ENCODE measurements at regions not wholly inside any gene's neighbourhood (a gene's known extent, or its start where the extent isn't known, plus 50 kb on each side); places are given as distances from the start of the nearest gene placed in this dataset.

DNA sequence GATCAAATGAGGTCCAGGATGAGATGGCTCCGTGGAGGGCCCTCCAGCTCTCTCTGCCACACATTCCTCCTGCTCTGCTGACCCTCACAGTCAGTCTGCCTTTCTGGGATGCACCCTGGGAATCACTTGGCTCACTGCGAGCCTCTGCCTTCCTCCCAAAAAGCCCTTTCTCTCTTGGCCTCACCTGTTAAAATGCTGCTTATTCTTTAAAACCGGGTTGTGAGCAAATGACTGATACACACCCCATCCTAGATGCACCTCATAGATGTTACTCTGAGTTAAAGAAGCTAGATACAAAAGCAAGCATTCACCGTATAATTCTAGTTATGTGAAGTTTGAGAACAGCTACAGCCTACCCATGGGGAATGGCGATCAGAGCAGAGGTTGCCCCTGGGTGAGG is 167.7 kb upstream of the MYCN start:
- no peak overlapping the region for H3K4me3 Mint-ChIP-seq
- H3K36me3 Mint-ChIP-seq = no peaks in the 10 kb centered on the region
- no peaks in the 10 kb centered on the region for H3K27me3 Mint-ChIP-seq
- DNase-seq (ENCODE audit: extremely low spot score, unreplicated experiment) = no peak
- TF ChIP-seq, protein P1, sequence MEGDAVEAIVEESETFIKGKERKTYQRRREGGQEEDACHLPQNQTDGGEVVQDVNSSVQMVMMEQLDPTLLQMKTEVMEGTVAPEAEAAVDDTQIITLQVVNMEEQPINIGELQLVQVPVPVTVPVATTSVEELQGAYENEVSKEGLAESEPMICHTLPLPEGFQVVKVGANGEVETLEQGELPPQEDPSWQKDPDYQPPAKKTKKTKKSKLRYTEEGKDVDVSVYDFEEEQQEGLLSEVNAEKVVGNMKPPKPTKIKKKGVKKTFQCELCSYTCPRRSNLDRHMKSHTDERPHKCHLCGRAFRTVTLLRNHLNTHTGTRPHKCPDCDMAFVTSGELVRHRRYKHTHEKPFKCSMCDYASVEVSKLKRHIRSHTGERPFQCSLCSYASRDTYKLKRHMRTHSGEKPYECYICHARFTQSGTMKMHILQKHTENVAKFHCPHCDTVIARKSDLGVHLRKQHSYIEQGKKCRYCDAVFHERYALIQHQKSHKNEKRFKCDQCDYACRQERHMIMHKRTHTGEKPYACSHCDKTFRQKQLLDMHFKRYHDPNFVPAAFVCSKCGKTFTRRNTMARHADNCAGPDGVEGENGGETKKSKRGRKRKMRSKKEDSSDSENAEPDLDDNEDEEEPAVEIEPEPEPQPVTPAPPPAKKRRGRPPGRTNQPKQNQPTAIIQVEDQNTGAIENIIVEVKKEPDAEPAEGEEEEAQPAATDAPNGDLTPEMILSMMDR (conservative IDR thresholded peaks at IDR 0.05) = no peak
- H3K4me1 Mint-ChIP-seq (ENCODE audit: unreplicated experiment) = peaks cover 24% of the 10 kb centered on the region
- H3K27ac Mint-ChIP-seq = no peak overlapping the region
- no peaks in the 10 kb centered on the region for H3K9me3 Mint-ChIP-seq

DNA sequence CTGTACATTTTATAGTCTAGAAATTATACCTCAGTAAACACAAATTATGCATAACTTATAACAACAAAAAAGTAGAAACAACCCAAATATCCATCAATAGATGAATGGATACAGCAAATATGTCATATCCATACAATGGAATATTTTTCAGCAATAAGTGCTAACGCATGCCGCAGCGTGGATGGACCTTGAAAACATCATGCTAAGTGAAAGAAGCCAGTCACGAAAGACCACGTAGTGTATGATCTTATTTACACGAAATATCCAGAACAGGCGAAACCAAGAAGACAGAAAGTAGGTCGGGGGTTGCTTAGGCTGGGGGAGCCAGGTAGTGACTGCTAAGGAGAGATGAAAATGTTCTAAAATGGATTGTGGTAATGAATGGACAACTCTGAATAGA is 167.1 kb upstream of the MYCN start:
- TF ChIP-seq, protein P1 (conservative IDR thresholded peaks at IDR 0.05) = no peak
- DNase-seq (ENCODE audit: extremely low spot score, unreplicated experiment) = no peak
- no peak overlapping the region for H3K27ac Mint-ChIP-seq
- peaks cover 19% of the 10 kb centered on the region for H3K4me1 Mint-ChIP-seq (ENCODE audit: unreplicated experiment)
- H3K4me3 Mint-ChIP-seq = no peak overlapping the region
- H3K36me3 Mint-ChIP-seq = no peaks in the 10 kb centered on the region
- H3K9me3 Mint-ChIP-seq = no peaks in the 10 kb centered on the region
- H3K27me3 Mint-ChIP-seq = no peaks in the 10 kb centered on the region

DNA sequence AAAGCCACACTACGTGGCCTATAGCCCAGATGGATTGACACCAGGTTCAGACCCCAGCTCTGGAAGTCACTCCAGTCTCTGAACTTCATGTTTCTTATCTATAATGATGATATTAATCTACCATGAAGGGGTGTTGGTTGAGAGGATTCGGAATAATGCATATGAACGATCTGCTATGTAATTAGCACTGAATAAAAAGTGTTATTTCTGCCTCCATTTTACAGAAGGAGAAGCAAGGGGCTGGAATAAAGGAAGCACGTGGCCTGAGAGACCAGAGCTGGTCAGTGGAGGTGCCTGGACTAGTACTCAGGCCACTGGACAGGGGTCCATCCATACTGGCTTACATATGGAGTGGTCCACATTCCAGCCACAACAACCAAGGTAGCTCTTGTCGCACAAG is 166.5 kb upstream of the MYCN start:
- no peak overlapping the region for H3K4me3 Mint-ChIP-seq
- no peaks in the 10 kb centered on the region for H3K27me3 Mint-ChIP-seq
- DNase-seq (ENCODE audit: extremely low spot score, unreplicated experiment) = no peak
- H3K4me1 Mint-ChIP-seq (ENCODE audit: unreplicated experiment) = peaks cover 13% of the 10 kb centered on the region
- H3K36me3 Mint-ChIP-seq = no peaks in the 10 kb centered on the region
- no peaks in the 10 kb centered on the region for H3K9me3 Mint-ChIP-seq
- TF ChIP-seq, protein P1 (conservative IDR thresholded peaks at IDR 0.05) = no peak
- no peak overlapping the region for H3K27ac Mint-ChIP-seq

DNA sequence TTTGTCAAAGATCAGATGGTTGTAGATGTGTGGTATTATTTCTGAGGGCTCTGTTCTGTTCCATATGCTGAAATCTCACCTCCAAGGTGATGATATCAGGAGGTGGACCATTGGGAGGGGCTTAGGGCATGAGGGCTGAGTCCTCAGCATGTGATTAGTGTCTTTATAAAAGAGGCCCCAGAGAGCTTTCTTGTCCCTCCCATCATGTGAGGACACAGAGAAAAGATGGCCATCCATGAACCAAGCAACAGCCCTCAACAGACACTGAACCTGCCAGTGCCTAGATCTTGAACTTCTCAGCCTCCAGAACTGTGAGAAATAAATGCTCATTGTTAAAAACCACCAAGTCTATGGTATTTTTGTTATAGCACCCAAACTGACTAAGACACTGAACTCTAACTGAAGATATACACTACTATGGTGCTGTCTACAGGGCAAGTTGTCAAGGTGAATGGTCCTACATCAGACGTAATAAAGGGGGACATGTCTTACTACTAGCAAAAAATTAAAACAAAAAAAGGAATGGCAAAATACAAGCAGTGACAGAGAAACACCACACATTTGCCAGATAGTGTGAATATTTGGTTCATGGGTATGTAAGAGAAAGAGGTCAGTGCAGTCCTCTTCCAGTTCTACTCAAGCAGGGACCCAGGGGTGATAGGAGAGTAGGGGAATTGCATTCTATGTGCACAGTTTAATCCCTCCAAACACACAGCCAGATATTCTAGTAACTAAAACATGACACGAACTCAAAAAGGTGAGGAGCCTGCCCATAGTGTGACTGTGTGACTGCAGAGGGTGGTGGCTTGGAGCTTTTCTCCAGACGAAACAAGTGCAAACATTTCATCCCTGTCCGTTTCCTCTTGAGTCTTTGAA is 164.4 kb upstream of the MYCN start:
- Mint-ChIP-seq H3K9me3 (no peaks in the 10 kb centered on the region), H3K27ac (no peak overlapping the region)

DNA sequence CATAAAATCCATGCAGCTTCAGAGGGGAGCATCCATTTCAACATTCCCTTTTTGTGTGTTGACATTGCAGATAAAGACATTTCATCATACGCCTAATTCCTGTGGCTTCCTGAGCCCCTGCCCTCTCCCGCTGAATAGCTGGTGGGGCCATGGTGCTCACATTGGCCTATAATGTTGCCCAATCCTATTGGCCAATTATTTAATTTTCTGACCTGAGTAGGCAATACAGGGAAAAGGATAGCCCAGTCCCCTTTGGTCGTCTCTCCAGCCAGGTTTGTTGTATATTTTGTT is 163.8 kb upstream of the MYCN start:
- H3K4me3 Mint-ChIP-seq = no peak overlapping the region
- H3K4me1 Mint-ChIP-seq (ENCODE audit: unreplicated experiment) = peaks cover 18% of the 10 kb centered on the region
- peaks cover 2% of the 10 kb centered on the region for H3K27me3 Mint-ChIP-seq
- TF ChIP-seq, protein P1 (conservative IDR thresholded peaks at IDR 0.05) = no peak
- DNase-seq (ENCODE audit: extremely low spot score, unreplicated experiment) = no peak
- H3K9me3 Mint-ChIP-seq = no peaks in the 10 kb centered on the region
- no peak overlapping the region for H3K27ac Mint-ChIP-seq
- H3K36me3 Mint-ChIP-seq = no peaks in the 10 kb centered on the region

More for the DNA sequence above, 164.4 kb upstream of the MYCN start:
- H3K36me3 Mint-ChIP-seq = no peaks in the 10 kb centered on the region
- H3K4me3 Mint-ChIP-seq = no peak overlapping the region
- DNase-seq (ENCODE audit: extremely low spot score, unreplicated experiment) = no peak
- H3K27me3 Mint-ChIP-seq = no peaks in the 10 kb centered on the region
- H3K4me1 Mint-ChIP-seq (ENCODE audit: unreplicated experiment) = peaks cover 12% of the 10 kb centered on the region
- TF ChIP-seq, protein P1 (conservative IDR thresholded peaks at IDR 0.05) = no peak

Measured in type B pancreatic cell (in vitro differentiated cells).